SK-N-SH (cell line): ENCODE measurements at regions not wholly inside any gene's neighbourhood (a gene's known extent, or its start where the extent isn't known, plus 50 kb on each side); places are given as distances from the start of the nearest gene placed in this dataset.

Source experiments
- CTCF ChIA-PET: fragments of 300-600, 350-600 bp; formaldehyde crosslinking; extraction: SDS; loops from one replicate; lab custom pipeline; 2021; lab: Yijun Ruan, JAX
- POLR2A ChIA-PET: fragments of 350-600 bp; sonication (Branson Sonifier 250); formaldehyde crosslinking; extraction: SDS; loops from one replicate; lab custom pipeline; 2020; ENCODE audit warnings: antibody characterized with exemption, inconsistent platforms; lab: Yijun Ruan, JAX
- DNase-seq: peaks from one replicate; pipeline ENCODE4 v3.0.0; 2012
- H2AFZ ChIP-seq: fragments of 200-600 bp; sonication (generic); 2 replicates; pipeline ENCODE4 v1.8.1; 2016; ENCODE audit warnings: antibody characterized with exemption, mild to moderate bottlenecking, low read depth
- H3F3A ChIP-seq: fragments of 200-600 bp; sonication (generic); replicated peaks from 2 replicates; pipeline ENCODE3; 2016; ENCODE audit warnings: antibody characterized with exemption, mild to moderate bottlenecking; ENCODE audit not compliant: insufficient read depth
- H3K27ac ChIP-seq, 2 experiments: fragments of 200-500 bp in 1 of 2; fragments of 200-600 bp in 1 of 2; sonication (Bioruptor generic) in 1 of 2; sonication (generic), shearing (Covaris generic) in 1 of 2; 2 replicates each; pipeline versions ENCODE4 v1.5.1 to v1.6.1; 2014 to 2016; ENCODE audit warnings: low read depth in 2 of 2, inconsistent platforms in 1 of 2, low read length in 1 of 2, mild to moderate bottlenecking in 1 of 2, mixed read lengths in 1 of 2
- H3K27me3 ChIP-seq: fragments of 200-600 bp; sonication (generic), shearing (Covaris generic); 2 replicates; pipeline ENCODE4 v1.6.1; 2016; ENCODE audit warnings: mixed run types; ENCODE audit not compliant: insufficient read depth
- H3K36me3 ChIP-seq, 2 experiments: fragments of 200-500 bp in 1 of 2; fragments of 200-600 bp in 1 of 2; sonication (Bioruptor generic) in 1 of 2; sonication (generic) in 1 of 2; replicated peaks in 1 of 2; 2 replicates each; pipeline versions ENCODE3 to v1.5.1; 2014 to 2016; ENCODE audit warnings: low read length in 1 of 2, mild to moderate bottlenecking in 1 of 2; ENCODE audit not compliant: insufficient read depth in 2 of 2, control insufficient read depth in 1 of 2
- H3K4me1 ChIP-seq, 2 experiments: fragments of 200-500 bp in 1 of 2; fragments of 200-600 bp in 1 of 2; sonication (Bioruptor generic) in 1 of 2; sonication (generic), shearing (Covaris generic) in 1 of 2; 2 replicates each; pipeline versions ENCODE4 v1.5.1 to v1.6.1; 2014 to 2016; ENCODE audit warnings: low read depth in 1 of 2, low read length in 1 of 2, mixed run types in 1 of 2; ENCODE audit not compliant: insufficient read depth in 2 of 2, control insufficient read depth in 1 of 2
- H3K4me2 ChIP-seq: fragments of 200-600 bp; sonication (generic), shearing (Covaris generic); 2 replicates; pipeline ENCODE4 v1.6.1; 2017; ENCODE audit warnings: mixed run types
- H3K4me3 ChIP-seq, 2 experiments: fragments of 200-500 bp in 1 of 2; fragments of 200-600 bp in 1 of 2; sonication (Bioruptor generic) in 1 of 2; sonication (generic), shearing (Covaris generic) in 1 of 2; 2 replicates each; pipeline versions ENCODE4 v1.5.1 to v1.8.1; 2014 to 2016; ENCODE audit warnings: low read depth in 2 of 2, inconsistent platforms in 1 of 2, low read length in 1 of 2, mild to moderate bottlenecking in 1 of 2, mixed read lengths in 1 of 2, moderate library complexity in 1 of 2
- H3K79me2 ChIP-seq: fragments of 200-600 bp; sonication (generic); 2 replicates; pipeline ENCODE4 v1.8.1; 2017; ENCODE audit warnings: mild to moderate bottlenecking; ENCODE audit not compliant: insufficient read depth
- H3K9ac ChIP-seq: fragments of 200-600 bp; sonication (generic); 2 replicates; pipeline ENCODE4 v1.6.1; 2017; ENCODE audit warnings: mixed run types
- H3K9me2 ChIP-seq: fragments of 200-600 bp; sonication (generic); 2 replicates; pipeline ENCODE4 v1.6.1; 2017; ENCODE audit warnings: mixed run types
- H3K9me3 ChIP-seq: fragments of 200-600 bp; sonication (generic); 2 replicates; pipeline ENCODE4 v1.6.1; 2017; ENCODE audit warnings: mixed run types, mild to moderate bottlenecking, moderate library complexity
- H4K20me1 ChIP-seq: fragments of 200-600 bp; sonication (generic); 2 replicates; pipeline ENCODE4 v1.6.1; 2017; ENCODE audit warnings: mild to moderate bottlenecking, mixed run types; ENCODE audit not compliant: insufficient read depth
- CHD2 ChIP-seq: fragments of 150-350 bp; IDR thresholded peaks from 2 replicates; pipeline ENCODE4 v1.6.1; 2018; ENCODE audit warnings: low read length; ENCODE audit not compliant: partially characterized antibody
- CTCF ChIP-seq: fragments of 200-600 bp; sonication (generic); IDR thresholded peaks from 2 replicates; pipeline ENCODE4 v1.6.1; 2017; ENCODE audit warnings: antibody characterized with exemption, mild to moderate bottlenecking, moderate library complexity
- ELF1 ChIP-seq: IDR thresholded peaks from 2 replicates; pipeline ENCODE4 v1.4.0; 2012
- EZH2phosphoT487 ChIP-seq: fragments of 200-600 bp; sonication (generic); IDR thresholded peaks from 2 replicates; pipeline ENCODE4 v1.6.1; 2017; ENCODE audit warnings: low read depth, mixed run types, mild to moderate bottlenecking, antibody characterized with exemption, moderate library complexity, borderline replicate concordance
- GABPA ChIP-seq: IDR thresholded peaks from 2 replicates; pipeline ENCODE4 v1.4.0; 2012; ENCODE audit warnings: low read depth, mild to moderate bottlenecking
- GATA2 ChIP-seq: sonication (generic); formaldehyde crosslinking; IDR thresholded peaks from 2 replicates; pipeline ENCODE4 v1.5.0; 2020; ENCODE audit warnings: mild to moderate bottlenecking, missing genetic modification reagents
- IRF3 ChIP-seq: fragments of 150-350 bp; IDR thresholded peaks from 2 replicates; pipeline ENCODE4 v1.6.1; 2016; ENCODE audit warnings: mild to moderate bottlenecking, low read depth, low read length
- JUND ChIP-seq: IDR thresholded peaks from 2 replicates; pipeline ENCODE4 v1.4.0; 2012
- MXI1 ChIP-seq: IDR thresholded peaks from 2 replicates; pipeline ENCODE4 v1.6.1; 2012; ENCODE audit warnings: mild to moderate bottlenecking, low read depth, low read length, improper control_type of control experiment
- NFIC ChIP-seq: IDR thresholded peaks from 2 replicates; pipeline ENCODE4 v1.4.0; 2012; ENCODE audit warnings: borderline replicate concordance
- NRF1 ChIP-seq: IDR thresholded peaks from 2 replicates; pipeline ENCODE4 v1.6.1; 2012; ENCODE audit warnings: low read depth, mild to moderate bottlenecking, low read length
- POLR2AphosphoS5 ChIP-seq: IDR thresholded peaks from 2 replicates; pipeline ENCODE4 v1.6.1; 2012; ENCODE audit warnings: low read depth, low read length
- RAD21 ChIP-seq: IDR thresholded peaks from 2 replicates; pipeline ENCODE4 v1.6.1; 2012; ENCODE audit warnings: mild to moderate bottlenecking, low read length
- RCOR1 ChIP-seq: fragments of 150-350 bp; IDR thresholded peaks from 2 replicates; pipeline ENCODE4 v1.6.1; 2017; ENCODE audit warnings: antibody characterized with exemption, low read length
- RFX5 ChIP-seq: IDR thresholded peaks from 2 replicates; pipeline ENCODE4 v1.6.1; 2012; ENCODE audit warnings: mild to moderate bottlenecking, improper control_type of control experiment, low read length
- SIN3A ChIP-seq: IDR thresholded peaks from 2 replicates; pipeline ENCODE4 v1.6.1; 2012; ENCODE audit warnings: low read depth, mild to moderate bottlenecking, low read length, moderate library complexity, borderline replicate concordance
- SMC3 ChIP-seq: IDR thresholded peaks from 2 replicates; pipeline ENCODE4 v1.6.1; 2012; ENCODE audit warnings: low read depth, low read length, improper control_type of control experiment
- TCF12 ChIP-seq: IDR thresholded peaks from 2 replicates; pipeline ENCODE4 v1.4.0; 2012
- TEAD4 ChIP-seq: IDR thresholded peaks from 2 replicates; pipeline ENCODE4 v1.4.0; 2012; ENCODE audit warnings: mild to moderate bottlenecking, borderline replicate concordance; ENCODE audit not compliant: insufficient read depth
- USF2 ChIP-seq: fragments of 150-350 bp; IDR thresholded peaks from 2 replicates; pipeline ENCODE4 v1.6.1; 2017; ENCODE audit warnings: antibody characterized with exemption, low read length, low read depth, borderline replicate concordance
- YY1 ChIP-seq: IDR thresholded peaks from 2 replicates; pipeline ENCODE4 v1.4.0; 2012; ENCODE audit warnings: low read depth, mild to moderate bottlenecking
- WGBS: methylation state at CpG from one replicate; pipeline ENCODE4 v1.1.6; 2017; ENCODE audit warnings: low lambda C conversion rate; 5-methylcytosine and 5-hydroxymethylcytosine counted together
- TF ChIP-seq, protein P1 (sequence below): IDR thresholded peaks from 2 replicates; pipeline ENCODE4; 2012
- TF ChIP-seq, protein P2 (sequence below): IDR thresholded peaks from 2 replicates; pipeline ENCODE4 v1.4.0; 2012; ENCODE audit warnings: low read depth, borderline replicate concordance
- TF ChIP-seq, protein P3 (sequence below): IDR thresholded peaks from 2 replicates; pipeline ENCODE4 v1.6.1; 2012; ENCODE audit warnings: mild to moderate bottlenecking, low read depth, low read length, moderate library complexity

GRCh38 chr4:175470131-175470530 lies 341.9 kb downstream of the GPM6A start:
- H3K27ac ChIP-seq = peak overlapping the region in 1 of 2 experiments; percentile 60; a peak in 2 of 4 replicates
- no peak overlapping the region for H2AFZ ChIP-seq
- no peak overlapping the region for H3K4me3 ChIP-seq
- no peak for DNase-seq
- no peaks in the 10 kb centered on the region for H3K9me2 ChIP-seq
- H3K36me3 ChIP-seq = no peaks in the 10 kb centered on the region
- no peaks in the 10 kb centered on the region; a peak in 1 of 4 replicates for H3K4me1 ChIP-seq
- H3K9me3 ChIP-seq = no peaks in the 10 kb centered on the region
- ChIA-PET POLR2A (no interaction called here), CTCF (no interaction called here)
- H3F3A ChIP-seq = peaks cover 11% of the 10 kb centered on the region
- H4K20me1 ChIP-seq = no peaks in the 10 kb centered on the region
- H3K27me3 ChIP-seq = no peaks in the 10 kb centered on the region
- H3K9ac ChIP-seq = no peak overlapping the region; the same call in 1 of the 2 replicates
- H3K79me2 ChIP-seq = no peaks in the 10 kb centered on the region
- WGBS = 0% methylated on average over 1 of the region's 1 CpG
- peak overlapping the region; percentile 4; the same call in 1 of the 2 replicates for H3K4me2 ChIP-seq
- TF ChIP-seq RAD21 (no peak), YY1 (no peak), RFX5 (no peak), USF2 (no peak), EZH2phosphoT487 (no peak), SIN3A (no peak), GATA2 (CRISPR knock-in tag) (no peak), ELF1 (no peak), IRF3 (no peak), SMC3 (no peak), NRF1 (no peak), CTCF (no peak), NFIC (peak; percentile 49; the same call in 1 of the 2 replicates), GABPA (no peak), MXI1 (no peak), RCOR1 (no peak), JUND (peak; percentile 82), CHD2 (no peak), TEAD4 (peak; percentile 81), TCF12 (peak; percentile 71), POLR2AphosphoS5 (no peak)
- TF ChIP-seq, protein P1, sequence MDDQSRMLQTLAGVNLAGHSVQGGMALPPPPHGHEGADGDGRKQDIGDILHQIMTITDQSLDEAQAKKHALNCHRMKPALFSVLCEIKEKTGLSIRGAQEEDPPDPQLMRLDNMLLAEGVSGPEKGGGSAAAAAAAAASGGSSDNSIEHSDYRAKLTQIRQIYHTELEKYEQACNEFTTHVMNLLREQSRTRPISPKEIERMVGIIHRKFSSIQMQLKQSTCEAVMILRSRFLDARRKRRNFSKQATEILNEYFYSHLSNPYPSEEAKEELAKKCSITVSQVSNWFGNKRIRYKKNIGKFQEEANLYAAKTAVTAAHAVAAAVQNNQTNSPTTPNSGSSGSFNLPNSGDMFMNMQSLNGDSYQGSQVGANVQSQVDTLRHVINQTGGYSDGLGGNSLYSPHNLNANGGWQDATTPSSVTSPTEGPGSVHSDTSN = peak; percentile 73
- TF ChIP-seq, protein P2, sequence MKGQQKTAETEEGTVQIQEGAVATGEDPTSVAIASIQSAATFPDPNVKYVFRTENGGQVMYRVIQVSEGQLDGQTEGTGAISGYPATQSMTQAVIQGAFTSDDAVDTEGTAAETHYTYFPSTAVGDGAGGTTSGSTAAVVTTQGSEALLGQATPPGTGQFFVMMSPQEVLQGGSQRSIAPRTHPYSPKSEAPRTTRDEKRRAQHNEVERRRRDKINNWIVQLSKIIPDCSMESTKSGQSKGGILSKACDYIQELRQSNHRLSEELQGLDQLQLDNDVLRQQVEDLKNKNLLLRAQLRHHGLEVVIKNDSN = no peak
- TF ChIP-seq, protein P3, sequence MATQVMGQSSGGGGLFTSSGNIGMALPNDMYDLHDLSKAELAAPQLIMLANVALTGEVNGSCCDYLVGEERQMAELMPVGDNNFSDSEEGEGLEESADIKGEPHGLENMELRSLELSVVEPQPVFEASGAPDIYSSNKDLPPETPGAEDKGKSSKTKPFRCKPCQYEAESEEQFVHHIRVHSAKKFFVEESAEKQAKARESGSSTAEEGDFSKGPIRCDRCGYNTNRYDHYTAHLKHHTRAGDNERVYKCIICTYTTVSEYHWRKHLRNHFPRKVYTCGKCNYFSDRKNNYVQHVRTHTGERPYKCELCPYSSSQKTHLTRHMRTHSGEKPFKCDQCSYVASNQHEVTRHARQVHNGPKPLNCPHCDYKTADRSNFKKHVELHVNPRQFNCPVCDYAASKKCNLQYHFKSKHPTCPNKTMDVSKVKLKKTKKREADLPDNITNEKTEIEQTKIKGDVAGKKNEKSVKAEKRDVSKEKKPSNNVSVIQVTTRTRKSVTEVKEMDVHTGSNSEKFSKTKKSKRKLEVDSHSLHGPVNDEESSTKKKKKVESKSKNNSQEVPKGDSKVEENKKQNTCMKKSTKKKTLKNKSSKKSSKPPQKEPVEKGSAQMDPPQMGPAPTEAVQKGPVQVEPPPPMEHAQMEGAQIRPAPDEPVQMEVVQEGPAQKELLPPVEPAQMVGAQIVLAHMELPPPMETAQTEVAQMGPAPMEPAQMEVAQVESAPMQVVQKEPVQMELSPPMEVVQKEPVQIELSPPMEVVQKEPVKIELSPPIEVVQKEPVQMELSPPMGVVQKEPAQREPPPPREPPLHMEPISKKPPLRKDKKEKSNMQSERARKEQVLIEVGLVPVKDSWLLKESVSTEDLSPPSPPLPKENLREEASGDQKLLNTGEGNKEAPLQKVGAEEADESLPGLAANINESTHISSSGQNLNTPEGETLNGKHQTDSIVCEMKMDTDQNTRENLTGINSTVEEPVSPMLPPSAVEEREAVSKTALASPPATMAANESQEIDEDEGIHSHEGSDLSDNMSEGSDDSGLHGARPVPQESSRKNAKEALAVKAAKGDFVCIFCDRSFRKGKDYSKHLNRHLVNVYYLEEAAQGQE = no peak
